Activated naive CD8-positive, alpha-beta T cell treated with anti-CD3 and anti-CD28 coated beads for 36 hours (primary cell): ENCODE measurements at regions not wholly inside any gene's neighbourhood (a gene's known extent, or its start where the extent isn't known, plus 50 kb on each side); places are given as distances from the start of the nearest gene placed in this dataset.

Experiments used
- DNase-seq: peaks from one replicate; pipeline ENCODE4 v3.0.0; 2021
- H3K27ac Mint-ChIP-seq: one replicate; pipeline ENCODE4 v1.8.0; 2022; ENCODE audit warnings: mild to moderate bottlenecking, moderate library complexity, mixed read lengths
- H3K27me3 Mint-ChIP-seq: one replicate; pipeline ENCODE4 v1.8.0; 2022; ENCODE audit warnings: mild to moderate bottlenecking, mixed read lengths
- H3K36me3 Mint-ChIP-seq: one replicate; pipeline ENCODE4 v1.8.0; 2021; ENCODE audit warnings: mild to moderate bottlenecking, mixed read lengths
- H3K4me1 Mint-ChIP-seq: one replicate; pipeline ENCODE4 v1.8.0; 2021; ENCODE audit warnings: mixed read lengths
- H3K4me3 Mint-ChIP-seq: one replicate; pipeline ENCODE4 v1.8.0; 2022; ENCODE audit warnings: mild to moderate bottlenecking, moderate library complexity, mixed read lengths
- H3K9me3 Mint-ChIP-seq: one replicate; pipeline ENCODE4 v1.8.0; 2022; ENCODE audit warnings: mixed read lengths

DNA sequence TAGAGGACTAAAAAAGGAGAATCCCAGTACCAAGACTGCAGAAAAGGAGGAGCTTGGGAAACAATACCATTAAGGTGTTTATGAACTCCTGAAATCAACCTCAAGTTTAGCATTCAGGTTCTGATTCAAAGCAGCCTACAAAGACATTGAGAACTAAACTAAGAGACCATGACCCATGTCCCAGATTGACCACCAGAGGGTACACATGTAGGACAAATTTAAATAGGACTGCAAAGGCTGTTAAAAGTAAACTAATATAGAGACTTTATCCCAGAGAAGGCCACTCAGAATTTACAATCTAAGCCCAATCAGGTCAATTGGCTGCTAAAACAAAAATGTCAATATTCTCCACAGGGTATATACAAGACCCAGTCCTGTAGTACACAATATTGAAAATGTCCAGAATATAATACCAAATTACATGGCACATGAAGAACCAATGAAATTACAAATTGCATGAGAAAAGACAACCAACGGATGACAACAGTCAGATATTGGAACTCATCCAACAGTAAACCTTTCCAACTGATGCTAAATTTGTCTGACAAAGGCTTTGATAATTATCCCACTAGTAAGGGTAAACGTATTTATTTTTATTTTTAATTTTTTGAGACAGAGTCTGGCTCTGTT is 682.4 kb downstream of the UQCRFS1 start:
- Mint-ChIP-seq H3K4me3 (no peak overlapping the region), H3K4me1 (no peaks in the 10 kb centered on the region), H3K27ac (no peak overlapping the region), H3K27me3 (no peaks in the 10 kb centered on the region), H3K36me3 (no peaks in the 10 kb centered on the region), H3K9me3 (peaks cover 3% of the 10 kb centered on the region)
- no peak for DNase-seq

DNA sequence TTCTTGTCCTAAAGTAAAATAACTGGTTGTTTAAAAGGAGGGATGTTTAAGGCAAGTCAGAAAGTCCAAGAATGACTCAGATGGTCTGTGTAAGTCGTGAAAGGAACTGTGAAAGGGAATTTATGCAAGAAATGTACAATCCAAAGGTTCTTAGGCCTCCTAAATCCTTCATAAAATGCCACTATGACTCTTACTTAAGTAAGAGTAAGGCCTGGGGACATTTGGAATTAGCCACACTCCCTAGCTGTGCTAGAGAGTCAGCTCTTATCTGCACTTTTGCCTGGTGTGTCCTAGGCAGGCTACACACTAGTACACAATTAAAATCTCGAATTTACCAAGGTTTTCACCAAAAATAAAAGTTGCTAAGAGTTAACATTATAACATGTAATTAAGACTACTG is 686.9 kb downstream of the UQCRFS1 start:
- H3K27ac Mint-ChIP-seq = no peak overlapping the region

GRCh38 chr19:28523619-28524018 is 689.3 kb downstream of the UQCRFS1 start:
- no peak overlapping the region for H3K4me3 Mint-ChIP-seq

More for the DNA sequence above, 686.9 kb downstream of the UQCRFS1 start:
- Mint-ChIP-seq H3K4me1 (no peaks in the 10 kb centered on the region), H3K36me3 (no peaks in the 10 kb centered on the region), H3K27me3 (no peaks in the 10 kb centered on the region), H3K9me3 (no peaks in the 10 kb centered on the region), H3K4me3 (no peak overlapping the region)
- no peak for DNase-seq

GRCh38 chr19:28522545-28522922 is 690.4 kb downstream of the UQCRFS1 start:
- no peak overlapping the region for H3K4me3 Mint-ChIP-seq
- H3K27ac Mint-ChIP-seq = no peak overlapping the region
- H3K36me3 Mint-ChIP-seq = no peaks in the 10 kb centered on the region
- DNase-seq = no peak
- H3K4me1 Mint-ChIP-seq = no peaks in the 10 kb centered on the region
- no peaks in the 10 kb centered on the region for H3K27me3 Mint-ChIP-seq
- H3K9me3 Mint-ChIP-seq = no peaks in the 10 kb centered on the region

More at GRCh38 chr19:28523619-28524018, 689.3 kb downstream of the UQCRFS1 start:
- no peaks in the 10 kb centered on the region for H3K27me3 Mint-ChIP-seq
- no peak overlapping the region for H3K27ac Mint-ChIP-seq
- H3K9me3 Mint-ChIP-seq = no peaks in the 10 kb centered on the region
- no peaks in the 10 kb centered on the region for H3K36me3 Mint-ChIP-seq
- DNase-seq = no peak
- no peaks in the 10 kb centered on the region for H3K4me1 Mint-ChIP-seq

- no peak for DNase-seq
- no peaks in the 10 kb centered on the region for H3K9me3 Mint-ChIP-seq
- H3K4me1 Mint-ChIP-seq = no peaks in the 10 kb centered on the region
- H3K27me3 Mint-ChIP-seq = no peaks in the 10 kb centered on the region
- no peak overlapping the region for H3K4me3 Mint-ChIP-seq
- H3K27ac Mint-ChIP-seq = no peak overlapping the region
- no peaks in the 10 kb centered on the region for H3K36me3 Mint-ChIP-seq
Measured at GRCh38 chr19:28521614-28522544, 691.1 kb downstream of the UQCRFS1 start.

GRCh38 chr19:28520998-28521568 is 691.9 kb downstream of the UQCRFS1 start:
- DNase-seq = no peak
- no peak overlapping the region for H3K4me3 Mint-ChIP-seq
- no peak overlapping the region for H3K27ac Mint-ChIP-seq
- H3K9me3 Mint-ChIP-seq = no peaks in the 10 kb centered on the region
- no peaks in the 10 kb centered on the region for H3K36me3 Mint-ChIP-seq
- H3K27me3 Mint-ChIP-seq = no peaks in the 10 kb centered on the region
- H3K4me1 Mint-ChIP-seq = no peaks in the 10 kb centered on the region

DNA sequence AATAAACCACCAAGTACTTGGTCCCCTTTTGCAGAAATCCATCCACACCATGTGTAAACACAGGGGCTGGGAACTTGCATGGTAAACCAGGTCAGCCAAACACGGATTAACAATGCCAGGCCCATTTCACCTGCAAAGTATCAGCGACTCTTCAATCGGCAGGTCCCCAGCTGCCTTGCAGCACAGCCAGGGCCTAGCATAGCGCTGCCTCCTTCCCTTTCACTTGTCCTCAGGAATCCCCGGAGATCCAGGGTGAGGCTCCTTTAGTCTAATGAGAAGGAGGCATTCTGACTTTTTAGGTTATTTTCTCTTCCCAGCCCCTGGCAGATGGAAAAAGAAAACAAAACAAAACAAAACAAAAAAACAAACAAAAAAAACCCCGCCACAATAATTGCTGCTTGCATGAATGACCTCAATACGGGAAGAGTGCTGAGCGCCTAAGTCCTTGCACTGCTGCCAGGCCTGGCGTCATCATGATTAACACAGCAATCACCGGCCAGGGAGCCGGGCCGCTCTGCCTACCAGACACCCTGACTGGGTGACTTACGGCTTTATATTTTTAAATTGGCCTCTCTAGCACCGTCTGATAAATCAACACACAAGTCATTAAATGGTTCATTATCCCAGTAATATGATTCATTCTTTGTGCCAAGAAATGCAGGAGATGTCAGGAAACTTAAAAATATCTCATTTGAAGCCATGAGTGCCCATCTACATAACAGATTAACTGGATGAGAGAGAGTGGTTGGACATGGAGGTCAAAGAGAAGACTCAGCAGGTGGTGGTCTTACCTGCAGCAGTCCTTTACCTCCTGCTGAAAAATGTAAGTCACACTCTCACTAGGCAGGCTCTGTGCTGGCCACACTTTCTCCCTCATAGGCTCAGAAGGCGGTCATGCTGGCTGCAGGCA is 692.7 kb downstream of the UQCRFS1 start:
- Mint-ChIP-seq H3K27ac (no peak overlapping the region), H3K9me3 (no peaks in the 10 kb centered on the region), H3K4me1 (no peaks in the 10 kb centered on the region), H3K4me3 (no peak overlapping the region), H3K27me3 (no peaks in the 10 kb centered on the region), H3K36me3 (no peaks in the 10 kb centered on the region)
- DNase-seq = no peak

DNA sequence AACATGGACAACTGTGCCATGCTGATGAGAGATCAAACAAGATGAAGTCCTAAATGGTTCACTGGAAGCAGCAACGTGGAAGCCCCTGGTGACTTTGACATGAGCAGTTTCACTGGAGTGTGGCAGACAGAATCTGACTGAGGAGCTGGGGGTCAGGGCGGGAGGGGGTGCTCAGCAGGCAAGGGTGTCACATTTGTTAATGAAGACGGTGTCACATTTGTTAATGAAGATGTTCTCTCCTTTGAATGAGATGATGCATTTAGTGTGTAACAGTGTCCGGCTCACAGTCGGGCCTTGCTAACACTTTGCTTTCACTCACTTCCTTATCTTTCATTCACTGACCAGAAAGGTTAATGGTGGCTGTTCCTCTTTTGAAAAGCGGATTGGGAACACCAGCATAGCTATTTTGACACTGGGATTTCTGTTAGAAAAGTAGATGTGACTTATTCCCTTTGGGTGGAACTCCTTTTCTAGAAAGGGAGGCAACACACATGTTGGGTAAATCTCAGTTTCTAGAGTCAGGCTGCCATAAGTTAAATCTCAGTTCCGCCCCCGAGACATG is 693.7 kb downstream of the UQCRFS1 start:
- no peak for DNase-seq
- Mint-ChIP-seq H3K27me3 (no peaks in the 10 kb centered on the region), H3K4me1 (no peaks in the 10 kb centered on the region), H3K9me3 (no peaks in the 10 kb centered on the region), H3K4me3 (no peak overlapping the region), H3K36me3 (no peaks in the 10 kb centered on the region), H3K27ac (no peak overlapping the region)

GRCh38 chr19:28516415-28516872 is 696.5 kb downstream of the UQCRFS1 start:
- Mint-ChIP-seq H3K36me3 (no peaks in the 10 kb centered on the region), H3K4me1 (no peaks in the 10 kb centered on the region), H3K27ac (no peak overlapping the region), H3K4me3 (no peak overlapping the region), H3K27me3 (no peaks in the 10 kb centered on the region), H3K9me3 (no peaks in the 10 kb centered on the region)
- no peak for DNase-seq

DNA sequence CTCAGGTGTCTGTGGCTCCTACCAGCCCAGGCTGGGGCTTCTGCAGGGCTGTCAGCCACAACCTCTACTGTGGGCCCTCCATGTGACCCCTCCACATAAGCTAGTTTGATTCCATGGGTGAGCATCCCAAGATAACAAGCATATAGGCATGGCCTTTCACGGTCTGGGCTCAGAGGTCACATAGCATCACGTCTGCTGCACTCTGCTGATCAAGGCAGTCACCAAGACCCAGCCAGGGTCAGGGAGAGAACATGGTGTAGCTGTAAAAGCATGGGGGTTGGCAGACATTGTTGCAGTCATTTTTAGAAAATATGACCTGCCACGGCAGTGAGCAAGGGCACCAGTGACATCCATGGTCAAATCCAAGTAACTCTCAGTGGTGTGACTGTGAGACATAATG is 698.8 kb downstream of the UQCRFS1 start:
- Mint-ChIP-seq H3K36me3 (no peaks in the 10 kb centered on the region), H3K9me3 (no peaks in the 10 kb centered on the region), H3K27ac (no peak overlapping the region)

DNA sequence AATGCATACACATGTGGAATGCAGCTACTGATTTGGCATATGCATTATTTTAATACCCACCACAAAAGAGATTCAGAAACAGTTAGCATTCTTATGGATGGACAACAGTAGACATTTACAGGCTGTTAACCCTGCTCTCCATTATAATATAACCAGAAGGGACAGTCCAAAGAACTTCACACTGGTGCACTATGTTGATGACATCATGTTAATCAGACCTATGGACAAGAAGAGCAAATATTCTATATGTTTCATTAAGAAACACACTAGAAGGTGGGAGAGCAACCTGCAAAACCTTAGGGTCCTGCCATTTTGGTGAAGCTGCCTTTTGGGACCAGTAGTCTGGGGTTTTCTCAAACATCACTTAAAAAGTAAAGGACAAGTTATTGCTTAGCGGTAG is 701.3 kb downstream of the UQCRFS1 start:
- no peaks in the 10 kb centered on the region for H3K36me3 Mint-ChIP-seq
- no peaks in the 10 kb centered on the region for H3K9me3 Mint-ChIP-seq
- H3K4me1 Mint-ChIP-seq = no peaks in the 10 kb centered on the region
- H3K4me3 Mint-ChIP-seq = no peak overlapping the region
- no peak for DNase-seq
- H3K27ac Mint-ChIP-seq = no peak overlapping the region
- no peaks in the 10 kb centered on the region for H3K27me3 Mint-ChIP-seq

More for the DNA sequence above, 698.8 kb downstream of the UQCRFS1 start:
- H3K27me3 Mint-ChIP-seq = no peaks in the 10 kb centered on the region
- no peak overlapping the region for H3K4me3 Mint-ChIP-seq
- no peaks in the 10 kb centered on the region for H3K4me1 Mint-ChIP-seq
- DNase-seq = no peak

DNA sequence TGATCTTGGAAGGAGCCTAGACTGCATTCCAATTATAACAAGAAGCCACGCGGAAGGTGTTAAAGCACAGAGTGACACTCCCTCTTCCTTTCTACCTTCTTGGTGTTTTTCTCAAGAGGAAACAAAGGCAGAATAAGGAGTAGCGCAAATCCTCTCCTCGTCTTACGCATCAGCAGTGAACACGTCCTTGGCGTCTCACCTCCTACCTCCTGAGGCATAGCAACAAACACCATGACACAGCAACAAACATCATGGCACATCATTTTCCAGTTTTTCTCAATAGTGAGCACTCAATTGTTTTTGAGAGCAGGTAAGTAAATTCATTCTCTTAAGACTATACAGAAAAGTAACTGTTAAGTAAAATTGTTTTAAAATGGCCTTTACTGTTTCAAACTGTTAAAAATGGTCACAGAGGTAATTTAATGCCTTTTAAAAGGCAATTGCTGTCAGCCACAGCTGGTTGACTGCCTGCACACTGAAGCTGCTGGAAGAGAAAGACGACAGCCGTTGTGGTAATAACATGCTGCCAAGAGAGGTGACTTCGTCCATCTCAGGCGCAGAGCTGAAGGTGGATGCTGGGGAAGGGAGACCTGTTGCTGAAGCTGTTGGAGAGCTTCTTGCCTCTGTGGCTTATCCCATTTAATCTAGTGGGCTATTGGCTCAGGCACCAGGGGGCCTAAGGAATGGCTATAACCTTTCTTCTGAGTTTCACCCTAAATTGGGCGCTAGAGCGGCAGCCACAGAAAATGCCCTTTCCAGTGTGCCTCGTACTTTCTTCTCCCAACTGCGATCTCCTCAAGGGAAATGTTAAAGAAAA is 703.7 kb downstream of the UQCRFS1 start:
- Mint-ChIP-seq H3K36me3 (no peaks in the 10 kb centered on the region), H3K4me3 (no peak overlapping the region), H3K9me3 (no peaks in the 10 kb centered on the region), H3K27me3 (no peaks in the 10 kb centered on the region), H3K27ac (no peak overlapping the region), H3K4me1 (no peaks in the 10 kb centered on the region)
- no peak for DNase-seq

DNA sequence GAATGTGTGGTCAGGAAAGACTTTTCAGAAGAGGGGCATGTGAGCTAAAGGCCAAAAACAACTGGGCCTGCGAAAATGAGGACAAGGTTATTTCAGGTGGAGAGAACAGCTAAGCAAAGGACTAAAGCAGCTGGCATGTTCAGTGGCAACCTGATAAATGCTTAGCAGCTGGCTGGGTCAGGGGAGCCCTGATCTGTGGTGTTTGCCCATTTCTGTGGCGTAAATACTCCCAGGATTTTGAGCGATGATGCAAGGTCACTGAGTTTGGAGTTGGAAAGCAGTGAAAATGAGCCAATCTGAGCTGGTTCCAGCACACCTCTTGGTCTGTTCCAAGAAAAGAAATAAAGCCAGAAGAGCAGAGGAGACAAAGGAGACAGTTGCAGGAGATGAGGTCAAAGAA is 704.3 kb downstream of the UQCRFS1 start:
- Mint-ChIP-seq H3K9me3 (no peaks in the 10 kb centered on the region), H3K36me3 (no peaks in the 10 kb centered on the region)
- DNase-seq = no peak

GRCh38 chr19:28505933-28506332 is 707.0 kb downstream of the UQCRFS1 start:
- H3K9me3 Mint-ChIP-seq = no peaks in the 10 kb centered on the region
- H3K4me1 Mint-ChIP-seq = peaks cover 3% of the 10 kb centered on the region
- no peak overlapping the region for H3K27ac Mint-ChIP-seq
- no peak overlapping the region for H3K4me3 Mint-ChIP-seq
- no peak for DNase-seq
- H3K36me3 Mint-ChIP-seq = no peaks in the 10 kb centered on the region
- no peaks in the 10 kb centered on the region for H3K27me3 Mint-ChIP-seq

More for the DNA sequence above, 704.3 kb downstream of the UQCRFS1 start:
- no peak overlapping the region for H3K4me3 Mint-ChIP-seq
- H3K27me3 Mint-ChIP-seq = no peaks in the 10 kb centered on the region
- no peaks in the 10 kb centered on the region for H3K4me1 Mint-ChIP-seq
- H3K27ac Mint-ChIP-seq = no peak overlapping the region
